GM19395 (cell line): ENCODE measurements at regions not wholly inside any gene's neighbourhood (a gene's known extent, or its start where the extent isn't known, plus 50 kb on each side); places are given as distances from the start of the nearest gene placed in this dataset.
A peak's percentile ranks its signal among the peaks of the same experiment; 100 is the strongest.
"Not testable (repeated sequence)": the region's sequence is repeated elsewhere in the genome, so short reads cannot be mapped to it uniquely, and the experiment has no call there.

Experiments
- ATAC-seq: cut with Tn5 transposase; IDR thresholded peaks from one replicate; pipeline ENCODE4 v1.9.1; 2021; ENCODE audit warnings: mild to moderate bottlenecking, moderate library complexity; ENCODE audit not compliant: unreplicated experiment

- ATAC-seq, result no peak
These were observed 51.1 kb upstream of the NUDT6 start for GRCh38 chr4:122973465-122973864.

DNA sequence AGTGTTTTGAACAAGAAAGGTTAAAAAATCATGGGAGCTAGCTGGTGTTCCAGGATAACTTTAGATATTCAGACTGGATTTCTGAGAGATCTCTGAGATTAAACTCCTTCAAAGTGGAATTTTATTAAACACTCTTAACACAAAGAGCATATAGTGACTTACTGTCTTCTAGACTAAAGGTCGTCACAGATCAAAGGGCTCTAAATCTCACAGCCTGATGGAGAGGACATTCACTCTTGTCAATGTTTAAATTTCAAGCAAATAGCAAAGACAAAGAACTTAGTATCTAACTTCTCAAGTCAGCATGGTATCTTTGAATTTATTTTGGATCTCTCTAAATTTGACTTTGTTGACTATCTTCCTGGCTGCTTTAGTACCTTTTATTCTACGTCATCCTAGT, 53.7 kb upstream of the NUDT6 start:
- ATAC-seq, result no peak

DNA sequence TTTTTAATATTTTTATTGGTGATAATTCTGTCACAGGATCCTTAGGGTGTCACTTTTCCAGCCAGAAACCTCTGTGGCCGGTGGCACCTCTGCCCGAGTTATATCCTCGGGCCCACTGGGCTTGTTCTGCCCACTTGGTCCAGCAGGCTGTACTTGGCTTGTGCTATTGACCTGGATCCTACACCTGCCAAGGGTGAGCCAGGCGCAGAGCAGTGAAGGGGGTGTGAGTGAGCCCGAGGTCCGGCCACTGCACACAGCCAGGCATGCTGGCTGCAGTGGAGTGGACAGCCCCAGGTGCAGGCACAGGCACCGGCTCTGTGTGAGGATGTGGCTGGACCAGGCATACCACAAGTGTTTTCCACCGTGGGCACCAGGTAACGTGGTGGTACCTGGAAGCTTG, 54.7 kb upstream of the NUDT6 start:
- no peak for ATAC-seq

DNA sequence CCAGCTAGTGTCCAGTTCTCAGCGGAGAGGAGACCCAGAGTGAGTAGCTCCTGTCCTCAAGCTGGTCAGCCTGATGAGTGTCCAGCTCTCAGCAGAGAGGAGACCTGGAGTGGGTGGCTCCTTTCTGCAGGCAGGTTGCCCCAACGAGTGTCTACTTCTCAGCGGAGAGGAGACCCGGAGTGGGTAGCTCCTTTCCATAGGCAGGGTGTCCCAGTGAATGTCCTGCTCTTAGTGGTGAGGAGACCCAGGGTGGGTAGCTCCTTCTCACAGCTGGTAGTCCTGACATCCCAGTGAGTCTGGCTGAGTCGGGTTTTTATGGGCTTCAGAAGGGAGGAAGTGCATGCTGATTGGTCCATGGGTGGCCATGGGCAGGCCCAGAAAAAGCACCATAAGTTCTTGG, 55.7 kb upstream of the NUDT6 start:
- ATAC-seq, result no peak

DNA sequence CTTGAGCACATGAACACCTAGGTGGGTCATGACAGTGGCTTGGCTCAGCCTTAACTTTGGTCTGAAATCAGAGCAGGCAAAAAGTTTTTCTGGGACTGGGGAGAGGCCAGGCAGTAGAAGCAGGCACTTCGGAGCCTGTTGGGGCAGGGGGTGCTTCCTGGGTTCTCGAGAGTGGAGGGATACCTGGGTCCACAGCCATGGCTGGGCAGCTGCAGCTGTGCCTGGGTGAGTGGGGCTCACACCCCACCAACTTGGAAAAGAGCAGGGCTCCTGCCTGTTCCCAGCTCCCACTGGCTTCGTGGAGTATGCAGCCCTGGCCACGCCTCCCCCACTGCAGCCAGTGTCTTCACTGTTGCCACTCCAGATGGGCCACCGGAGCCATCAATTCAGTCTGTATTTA, 56.4 kb upstream of the NUDT6 start:
- no peak for ATAC-seq

GRCh38 chr4:122980860-122981259, 58.5 kb upstream of the NUDT6 start:
- ATAC-seq, result no peak

DNA sequence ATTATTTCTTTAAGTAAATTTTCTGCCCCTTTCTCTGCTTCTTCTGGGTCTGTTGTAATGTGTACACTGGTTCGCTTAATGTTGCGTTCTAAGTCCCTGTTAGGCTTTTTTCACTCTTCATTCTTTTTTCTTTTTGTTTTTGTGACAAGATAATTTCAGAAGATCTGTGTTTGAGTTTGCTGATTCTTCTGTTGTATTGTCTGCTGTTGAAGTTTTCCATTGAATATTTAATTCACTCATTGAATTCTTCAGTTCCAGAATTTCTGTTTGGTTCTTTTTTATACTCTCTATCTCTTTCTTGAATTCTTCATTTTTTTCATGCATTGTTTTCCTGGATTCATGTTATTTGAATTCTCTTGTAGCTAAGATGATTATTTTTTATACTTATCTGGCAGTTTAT, 66.3 kb upstream of the NUDT6 start:
- ATAC-seq, result no peak

- no peak for ATAC-seq
These were observed 68.5 kb upstream of the NUDT6 start for GRCh38 chr4:122990891-122991290.

- ATAC-seq, result no peak
These were observed 69.7 kb upstream of the NUDT6 start for GRCh38 chr4:122992057-122992456.

GRCh38 chr4:122992641-122993040, 70.2 kb upstream of the NUDT6 start:
- no peak for ATAC-seq

DNA sequence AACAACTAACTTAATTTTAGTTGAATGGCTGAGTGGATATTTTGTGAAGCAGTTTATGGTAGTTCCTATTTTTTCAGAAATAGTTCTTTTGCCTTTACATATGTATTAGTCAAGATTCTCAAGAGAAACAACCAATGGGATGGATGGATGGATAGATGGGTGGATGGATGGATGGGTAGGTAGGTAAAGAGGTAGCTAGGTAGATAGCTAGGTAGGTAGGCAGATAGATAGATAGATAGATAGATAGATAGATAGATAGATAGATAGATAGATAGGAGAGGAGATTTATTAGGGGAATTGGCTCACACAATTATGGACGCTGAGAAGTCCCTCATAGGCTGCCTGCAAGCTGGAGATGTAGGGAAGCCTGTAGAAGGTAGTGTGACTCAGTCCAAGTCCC, 74.0 kb upstream of the NUDT6 start:
- ATAC-seq, result no peak

DNA sequence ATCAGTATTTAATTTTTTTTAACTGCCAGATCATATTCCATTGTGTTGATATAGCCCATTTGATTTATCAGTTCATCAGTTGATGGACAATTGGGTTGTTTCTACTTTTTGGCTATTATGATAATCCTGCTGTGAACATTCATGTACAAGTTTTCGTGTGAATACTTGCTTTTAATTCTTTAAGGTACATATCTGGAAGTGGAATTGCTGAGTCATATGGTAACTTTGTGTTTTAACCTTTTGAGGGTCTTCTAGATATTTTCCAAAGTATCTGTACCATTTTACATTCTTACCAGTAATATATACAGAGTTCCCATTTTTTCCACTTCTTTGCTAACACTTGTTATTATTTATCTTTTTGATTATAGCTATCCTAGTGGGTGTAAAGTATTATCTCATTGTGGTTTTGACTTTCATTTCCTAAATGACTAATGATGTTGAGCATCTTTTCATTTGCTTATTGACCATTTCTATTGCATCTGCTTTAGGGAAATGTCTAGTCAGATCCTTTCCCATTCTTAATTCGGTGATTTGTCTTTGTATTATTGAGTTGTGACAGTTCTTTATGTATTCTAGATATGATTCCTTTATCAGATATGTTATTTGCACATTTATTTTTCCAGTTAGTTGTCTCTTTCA, 75.2 kb upstream of the NUDT6 start:
- peak; percentile 68 for ATAC-seq

GRCh38 chr4:123004079-123004478, 81.7 kb upstream of the NUDT6 start:
- not testable (repeated sequence) for ATAC-seq

- not testable (repeated sequence) for ATAC-seq
These were observed 82.7 kb upstream of the NUDT6 start for GRCh38 chr4:123005126-123005525.

DNA sequence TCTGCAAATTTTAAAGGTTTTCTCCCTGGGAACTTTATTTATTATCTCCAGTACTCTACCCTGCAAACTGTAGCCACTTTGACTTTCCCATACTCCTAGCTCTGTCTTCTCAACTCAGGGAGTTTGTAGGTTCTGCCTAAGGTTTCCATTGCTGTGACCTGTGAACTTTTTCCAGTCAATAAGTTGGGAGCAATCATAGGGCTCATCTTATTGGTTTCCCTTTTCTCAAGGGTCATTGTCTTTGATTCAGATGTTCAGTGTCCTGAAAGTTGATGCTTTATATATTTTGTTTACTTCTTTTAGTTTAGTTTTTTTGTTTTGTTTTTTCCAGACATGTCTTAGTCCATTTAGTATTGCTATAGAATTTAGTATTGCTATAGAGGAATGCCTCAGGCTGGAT, 85.3 kb upstream of the NUDT6 start:
- ATAC-seq, result no peak

- ATAC-seq, result not testable (repeated sequence)
These were observed 90.0 kb upstream of the NUDT6 start for GRCh38 chr4:123012416-123012815.

- ATAC-seq, result no peak
These were observed 91.6 kb upstream of the NUDT6 start for GRCh38 chr4:123014038-123014437.

GRCh38 chr4:123017078-123017477, 94.7 kb upstream of the NUDT6 start:
- ATAC-seq, result no peak

- no peak for ATAC-seq
These were observed 95.4 kb upstream of the NUDT6 start for GRCh38 chr4:123017636-123018395.

- no peak for ATAC-seq
These were observed 96.0 kb upstream of the NUDT6 start for GRCh38 chr4:123018396-123018775.

DNA sequence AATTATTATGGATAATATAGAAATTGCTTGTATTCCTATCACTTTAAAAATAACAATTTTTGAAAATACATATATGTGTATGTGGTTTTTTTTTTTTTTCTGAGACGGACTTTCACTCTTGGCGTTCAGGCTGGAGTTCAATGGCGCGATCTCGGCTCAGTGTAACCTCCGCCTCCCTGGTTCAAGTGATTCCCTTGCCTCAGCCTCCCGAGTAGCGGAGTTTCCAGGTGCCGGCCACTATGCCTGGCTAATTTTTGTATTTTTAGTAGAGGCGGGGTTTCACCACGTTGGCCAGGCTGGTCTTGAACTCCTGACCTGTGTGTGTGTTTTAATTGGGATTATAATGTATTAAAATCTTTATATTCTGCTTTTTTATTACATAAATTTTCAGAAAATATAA, 97.9 kb upstream of the NUDT6 start:
- no peak for ATAC-seq

DNA sequence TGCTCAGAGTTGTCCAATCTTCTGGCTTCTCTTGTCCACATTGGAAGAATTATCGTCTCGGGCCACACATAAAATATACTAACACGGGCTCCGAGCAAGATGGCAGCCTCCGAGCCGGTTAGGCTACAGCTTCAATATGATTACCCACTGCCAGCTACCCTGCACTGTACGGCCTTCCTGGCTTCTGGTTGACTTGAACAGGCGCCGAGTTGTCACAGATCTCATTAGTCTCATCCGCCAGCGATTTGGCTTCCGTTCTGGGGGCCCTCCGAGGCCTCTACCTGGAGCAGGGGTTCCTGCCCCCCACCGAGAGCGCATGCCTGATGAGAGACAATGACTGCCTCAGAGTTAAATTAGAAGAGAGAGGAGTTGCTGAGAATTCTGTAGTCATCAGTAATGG, 101.2 kb upstream of the NUDT6 start:
- ATAC-seq, result no peak

DNA sequence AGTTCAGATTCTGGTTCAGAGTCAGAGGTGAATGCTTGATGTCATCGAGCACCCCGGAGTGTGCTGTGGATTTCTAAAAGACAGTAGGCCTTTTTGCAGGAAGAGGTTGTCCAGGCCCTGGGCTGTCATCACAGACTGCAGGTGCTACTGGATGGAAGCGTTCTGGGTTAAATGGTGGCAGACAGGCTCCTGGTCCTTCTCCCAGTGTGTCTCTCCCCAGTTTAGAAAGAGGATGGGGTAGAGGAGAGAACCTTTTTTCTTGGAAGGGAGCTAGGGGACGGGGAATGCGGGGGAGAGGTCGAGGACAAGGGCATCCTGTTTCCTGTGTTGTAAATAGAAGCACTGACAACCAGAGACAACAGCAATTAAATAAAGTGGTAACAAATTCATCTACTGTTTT, 102.3 kb upstream of the NUDT6 start:
- ATAC-seq, result no peak
